Medulla oblongata (tissue), 1 donor: ENCODE measurements at regions not wholly inside any gene's neighbourhood (a gene's known extent, or its start where the extent isn't known, plus 50 kb on each side); places are given as distances from the start of the nearest gene placed in this dataset.
"Not testable (repeated sequence)": the region's sequence is repeated elsewhere in the genome, so short reads cannot be mapped to it uniquely, and the experiment has no call there.

Experiments
- DNase-seq: peaks from one replicate; pipeline ENCODE4 v3.0.0-alpha.2; 2015; ENCODE audit errors: extremely low spot score

GRCh38 chr6:91213229-91213901, 626.5 kb upstream of the MAP3K7 start:
- DNase-seq: no peak

- no peak for DNase-seq
Observed at GRCh38 chr6:91198588-91199255, 611.9 kb upstream of the MAP3K7 start.

DNA sequence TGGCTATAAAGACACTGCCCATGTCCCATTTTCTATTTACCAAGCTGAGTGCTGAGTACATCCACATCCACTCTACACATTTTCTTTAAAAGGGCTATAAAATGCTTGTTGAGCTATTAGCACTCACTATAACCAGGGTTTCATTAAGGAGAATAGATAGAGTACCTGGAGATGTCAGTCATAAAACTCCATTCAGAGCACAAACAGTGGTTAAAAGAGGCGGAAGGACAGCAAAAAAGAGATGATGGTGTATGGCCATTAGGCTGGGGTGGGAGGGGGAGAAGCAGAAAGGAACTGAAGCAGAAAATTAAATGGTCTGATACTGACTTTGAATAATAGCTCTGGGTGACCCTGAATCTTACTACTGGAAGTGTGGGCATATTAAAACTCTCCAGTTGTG, 609.9 kb upstream of the MAP3K7 start:
- DNase-seq: no peak

DNA sequence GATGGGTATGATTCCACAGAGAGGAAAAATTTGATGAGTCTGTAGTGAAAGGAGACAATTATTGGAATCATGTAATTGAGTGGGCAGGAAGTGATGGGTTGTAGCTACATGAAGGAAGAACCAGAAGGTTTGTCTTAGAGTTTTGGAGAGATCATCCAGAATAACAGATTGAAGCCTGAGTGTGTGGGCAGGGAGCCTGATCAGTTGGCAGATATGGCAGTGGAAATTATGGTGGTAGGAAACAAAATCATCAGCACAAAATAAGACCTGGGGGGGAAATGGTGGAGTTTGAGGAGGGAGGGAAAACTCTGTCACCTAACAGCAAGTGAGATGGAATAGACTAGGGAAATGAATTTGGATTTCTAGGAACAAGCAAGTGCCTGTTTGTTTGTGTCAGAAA, 606.6 kb upstream of the MAP3K7 start:
- no peak for DNase-seq

DNA sequence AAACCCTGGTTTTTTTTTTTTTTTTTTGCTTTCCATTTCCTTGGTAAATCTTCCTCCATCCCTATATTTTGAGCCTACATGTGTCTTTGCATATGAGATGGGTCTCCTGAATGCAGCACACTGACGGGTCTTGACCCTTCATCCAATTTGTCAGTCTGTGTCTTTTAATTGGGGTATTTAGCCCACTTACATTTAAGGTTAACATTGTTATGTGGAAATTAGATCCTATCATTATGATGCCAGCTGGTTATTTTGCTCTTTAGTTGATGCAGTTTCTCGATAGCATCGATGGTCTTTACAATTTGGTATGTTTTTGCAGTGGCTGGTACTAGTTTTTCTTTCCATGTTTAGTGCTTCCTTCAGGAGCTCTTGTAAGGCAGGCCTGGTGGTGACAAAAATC, 603.2 kb upstream of the MAP3K7 start:
- DNase-seq: not testable (repeated sequence)

- DNase-seq: no peak
Observed at GRCh38 chr6:91185072-91185471, 598.2 kb upstream of the MAP3K7 start.

DNA sequence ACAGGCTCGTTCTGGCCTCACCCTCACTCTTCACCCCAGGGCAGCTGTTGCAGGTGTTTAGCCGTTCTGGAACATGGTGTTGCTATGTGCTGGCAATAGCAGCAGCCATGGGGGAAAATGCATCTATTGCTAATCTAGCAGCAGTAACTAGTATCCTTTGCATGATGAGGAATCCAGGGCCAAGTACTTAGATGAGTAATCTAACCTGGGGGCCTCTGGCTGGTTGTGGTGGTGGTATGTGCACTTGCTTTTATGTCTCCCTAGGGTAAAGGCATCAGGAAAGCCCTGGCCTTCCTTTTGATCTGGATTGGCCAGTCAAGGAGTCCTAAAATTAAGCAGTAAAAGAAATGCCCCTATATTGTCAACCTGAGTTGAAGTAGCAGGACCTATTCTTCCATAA, 594.5 kb upstream of the MAP3K7 start:
- no peak for DNase-seq

- DNase-seq: no peak
Observed at GRCh38 chr6:91173651-91174050, 586.8 kb upstream of the MAP3K7 start.

DNA sequence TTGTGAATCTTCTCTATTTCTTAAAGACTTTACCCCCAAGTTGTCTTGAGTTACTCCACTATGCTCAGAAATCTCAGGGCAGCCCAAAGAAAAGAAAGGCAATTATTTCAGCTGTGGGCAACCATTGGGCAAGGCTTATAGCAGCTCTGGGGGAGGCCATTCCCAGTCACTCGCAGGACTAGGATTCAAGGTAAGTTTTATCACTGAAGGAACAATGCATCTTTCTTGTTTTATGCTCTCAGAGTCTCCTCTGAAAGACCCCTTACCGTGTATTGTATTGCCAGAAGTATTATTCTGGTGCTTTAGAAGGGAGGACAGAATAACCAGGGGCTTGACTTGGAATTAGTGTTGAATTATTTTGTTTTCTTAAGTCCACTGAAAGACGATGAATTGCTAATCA, 586.3 kb upstream of the MAP3K7 start:
- DNase-seq: no peak

DNA sequence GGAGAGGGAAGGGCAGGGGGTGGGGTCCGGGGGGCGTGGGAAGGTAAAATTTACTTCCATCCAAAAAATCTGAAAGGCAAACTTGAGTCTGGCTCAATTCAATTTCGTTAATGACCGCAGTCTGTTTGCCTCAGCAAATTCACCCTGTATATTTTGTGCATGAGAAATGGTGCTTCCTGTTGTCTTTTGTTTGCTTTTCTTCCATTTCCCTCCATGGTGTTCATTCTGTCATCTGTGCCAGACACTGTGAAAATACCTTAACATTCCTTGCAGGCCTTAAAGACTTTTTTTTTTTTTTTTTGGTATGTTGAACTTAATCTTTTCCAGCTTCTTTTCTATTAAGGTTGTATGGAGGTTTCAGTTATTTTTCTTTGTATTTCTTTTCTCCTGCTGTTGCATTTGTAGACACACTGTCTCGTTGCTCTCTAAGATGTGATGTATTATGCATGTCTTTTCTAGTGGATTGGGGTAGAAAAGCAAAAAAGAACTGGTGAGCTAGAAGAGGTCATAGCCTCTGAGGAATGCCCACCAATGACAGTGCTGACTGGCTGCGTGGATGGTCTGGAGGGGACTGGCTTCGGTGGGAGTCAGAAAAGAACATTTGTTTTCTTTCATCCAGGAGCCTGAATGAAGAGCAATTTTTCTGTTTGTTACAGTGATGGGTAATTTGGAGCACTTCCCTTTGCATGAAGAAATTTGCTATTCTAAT, 585.0 kb upstream of the MAP3K7 start:
- no peak for DNase-seq

DNA sequence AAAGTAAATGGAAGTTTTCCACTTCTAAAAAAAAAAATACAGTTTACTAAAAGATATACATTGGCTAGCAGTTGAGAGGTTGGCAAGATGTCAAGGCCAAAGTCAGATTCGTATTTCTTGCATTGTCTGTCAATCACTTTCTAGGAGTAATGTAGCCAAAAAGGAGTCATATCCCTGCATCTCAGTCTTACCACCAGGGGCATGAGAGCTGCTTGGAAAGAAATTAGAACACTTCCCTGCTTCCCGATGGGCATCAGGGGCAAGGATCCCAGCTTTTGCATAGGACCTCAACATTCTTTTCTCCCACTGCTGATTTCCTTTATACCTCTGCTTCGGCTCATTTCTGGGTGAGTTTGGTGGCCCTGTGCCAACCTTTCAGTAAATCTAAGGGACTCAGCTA, 581.0 kb upstream of the MAP3K7 start:
- DNase-seq: no peak

DNA sequence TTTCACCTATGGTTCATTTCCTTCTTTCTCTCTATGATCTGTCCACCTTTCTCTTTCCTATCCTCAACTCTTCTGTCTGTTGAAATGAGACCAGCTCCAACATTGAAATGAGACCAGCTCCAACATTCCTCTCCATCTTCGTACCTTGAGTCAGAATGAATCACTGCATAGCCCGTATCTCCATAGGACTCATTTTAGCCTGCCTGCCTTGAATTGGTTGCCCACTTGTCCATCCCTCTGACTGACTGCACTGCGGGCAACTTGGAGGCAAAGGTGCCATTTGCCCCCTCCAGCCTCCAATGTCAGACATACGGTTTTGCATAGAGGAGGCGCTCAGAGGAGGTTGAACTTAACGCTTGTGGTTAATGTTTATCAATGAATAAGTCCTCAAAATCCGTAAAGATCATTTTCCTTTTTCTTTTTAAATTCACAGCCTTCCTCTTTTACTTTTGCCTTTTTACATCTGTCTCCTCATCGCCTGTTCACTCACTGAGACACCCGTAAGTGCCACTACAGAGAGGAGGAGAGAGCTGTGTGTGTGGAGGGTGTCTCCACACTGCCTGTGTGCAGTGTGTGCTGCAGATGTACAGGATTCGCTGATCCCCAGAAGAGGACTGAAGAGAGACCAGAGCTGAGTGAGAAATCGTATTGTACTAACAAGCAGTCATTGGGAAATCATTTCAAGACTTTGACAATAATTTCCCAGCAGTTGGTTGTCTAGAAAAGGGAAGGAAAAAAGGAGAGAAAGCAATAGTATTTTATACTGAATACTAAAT, 579.6 kb upstream of the MAP3K7 start:
- no peak for DNase-seq

DNA sequence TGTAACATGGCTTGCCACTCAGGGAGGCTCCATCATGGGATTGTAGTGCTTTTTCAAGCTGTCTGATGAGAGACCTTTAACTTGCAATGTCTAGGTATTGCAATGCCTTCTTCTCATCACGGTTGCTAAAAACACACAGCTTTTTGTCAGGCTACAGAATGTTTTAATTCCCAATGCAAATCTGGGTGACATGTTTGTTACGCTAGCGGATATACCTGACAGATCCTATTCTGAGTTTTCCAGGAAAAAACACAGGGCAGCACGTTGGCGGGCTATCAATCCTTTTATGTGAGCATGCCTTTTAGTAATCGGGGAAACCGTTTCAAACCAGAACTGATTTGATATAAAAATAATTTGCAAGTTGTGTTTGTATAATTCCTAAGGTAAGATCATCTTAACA, 577.2 kb upstream of the MAP3K7 start:
- DNase-seq: no peak

DNA sequence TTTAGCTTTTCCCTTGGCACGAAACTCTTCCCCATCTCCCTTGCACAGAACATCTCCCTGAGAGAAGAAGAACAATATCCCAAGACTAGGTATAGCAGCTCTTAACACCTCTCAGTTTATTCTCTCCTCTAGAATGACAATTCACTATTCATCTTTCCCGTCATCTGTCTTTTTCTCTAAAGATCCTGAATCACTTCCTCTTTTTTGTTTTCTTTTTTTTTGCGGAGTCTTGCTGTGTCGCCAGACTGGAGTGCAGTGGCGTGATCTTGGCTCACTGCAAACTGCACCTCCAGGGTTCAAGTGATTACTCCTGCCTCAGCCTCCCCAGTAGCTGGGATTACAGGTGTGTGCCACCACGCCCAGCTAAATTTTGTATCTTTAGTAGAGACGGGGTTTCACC, 574.4 kb upstream of the MAP3K7 start:
- no peak for DNase-seq

- DNase-seq: no peak
Observed at GRCh38 chr6:91155129-91155785, 568.4 kb upstream of the MAP3K7 start.

DNA sequence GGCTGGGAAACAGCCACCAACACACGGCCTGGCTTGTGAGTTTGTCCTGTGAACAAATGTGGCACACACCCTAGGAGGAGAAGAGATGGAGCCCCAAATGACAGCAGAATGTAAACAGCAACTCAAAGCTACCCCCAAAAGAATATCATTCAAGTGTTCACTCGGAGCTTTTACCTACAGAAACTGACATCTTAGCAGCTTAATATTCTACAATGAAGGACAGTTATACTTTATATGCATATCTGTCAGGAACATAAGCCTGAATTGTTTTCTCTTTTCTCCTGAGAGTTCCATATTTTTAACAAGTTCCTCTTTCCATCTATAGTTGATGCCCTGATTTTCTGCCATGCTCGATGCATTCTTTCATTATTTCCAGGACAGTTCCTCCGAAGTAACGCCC, 566.0 kb upstream of the MAP3K7 start:
- DNase-seq: no peak

GRCh38 chr6:91149956-91150705, 563.3 kb upstream of the MAP3K7 start:
- no peak for DNase-seq

GRCh38 chr6:91149246-91149955, 562.5 kb upstream of the MAP3K7 start:
- no peak for DNase-seq

- DNase-seq: no peak
Observed at GRCh38 chr6:91144126-91144525, 557.3 kb upstream of the MAP3K7 start.

DNA sequence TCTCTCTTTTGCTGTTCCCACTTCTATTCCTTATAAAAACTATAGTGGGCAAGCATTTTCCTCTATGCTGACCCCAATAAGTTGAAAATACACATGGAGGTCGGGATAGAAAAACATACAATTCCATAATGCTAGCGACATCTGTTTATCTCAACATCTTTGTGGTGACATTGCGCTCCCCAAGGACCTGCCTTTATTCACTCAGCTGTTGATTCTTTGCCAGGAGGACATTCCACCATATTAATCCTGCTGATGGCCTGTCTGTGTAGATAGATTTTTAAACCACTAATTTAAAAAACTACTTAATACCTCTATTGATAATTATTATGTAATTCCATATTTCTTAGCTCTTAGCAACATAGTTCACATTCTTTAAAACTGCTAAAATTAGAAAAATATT, 555.3 kb upstream of the MAP3K7 start:
- no peak for DNase-seq
